AG20443 (cell line): ENCODE measurements at regions not wholly inside any gene's neighbourhood (a gene's known extent, or its start where the extent isn't known, plus 50 kb on each side); places are given as distances from the start of the nearest gene placed in this dataset.
"Not testable (repeated sequence)": the region's sequence is repeated elsewhere in the genome, so short reads cannot be mapped to it uniquely, and the experiment has no call there.

Source experiments
- DNase-seq: peaks from one replicate; pipeline ENCODE4 v3.0.0; 2012; ENCODE audit warnings: low spot score, mixed read lengths

DNA sequence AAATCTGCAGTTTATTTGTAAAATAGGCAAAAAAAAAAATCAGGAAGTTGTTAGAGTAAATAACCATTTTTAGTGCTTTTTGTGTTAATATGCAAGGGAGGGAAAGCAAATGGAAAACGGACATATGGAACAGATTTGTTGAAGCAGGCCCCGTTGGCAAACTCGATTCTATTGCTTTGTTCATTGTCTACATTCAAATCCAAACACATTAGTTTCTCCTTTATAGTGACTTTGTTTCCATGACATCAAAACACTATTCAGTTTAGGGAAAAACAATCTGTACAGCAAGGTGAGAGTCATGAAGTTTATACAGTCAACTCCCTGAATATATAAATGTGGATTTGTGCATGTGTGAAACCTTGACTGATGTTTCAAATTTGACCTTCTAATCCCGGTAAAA lies 142.2 kb downstream of the FAM47A start:
- no peak for DNase-seq

DNA sequence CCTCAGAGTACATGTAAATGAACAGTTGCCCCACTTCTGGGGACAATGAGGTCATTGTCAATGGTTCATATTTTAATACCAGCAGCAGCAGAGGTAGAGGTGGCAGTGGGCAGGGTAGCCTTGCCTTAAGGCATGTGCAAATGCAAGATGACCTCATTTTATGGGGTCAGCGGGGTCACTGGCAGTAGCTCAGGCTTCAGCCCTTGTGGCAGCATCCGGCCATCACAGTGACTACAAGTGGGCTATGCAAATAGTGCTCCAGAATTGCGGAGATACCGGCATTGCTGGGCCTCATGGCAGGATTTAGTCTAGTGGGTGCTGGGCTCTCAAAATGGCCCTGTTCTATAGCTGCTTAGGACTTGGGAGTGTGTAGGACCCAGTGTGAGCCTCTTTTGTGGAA lies 144.7 kb downstream of the FAM47A start:
- DNase-seq: no peak

DNA sequence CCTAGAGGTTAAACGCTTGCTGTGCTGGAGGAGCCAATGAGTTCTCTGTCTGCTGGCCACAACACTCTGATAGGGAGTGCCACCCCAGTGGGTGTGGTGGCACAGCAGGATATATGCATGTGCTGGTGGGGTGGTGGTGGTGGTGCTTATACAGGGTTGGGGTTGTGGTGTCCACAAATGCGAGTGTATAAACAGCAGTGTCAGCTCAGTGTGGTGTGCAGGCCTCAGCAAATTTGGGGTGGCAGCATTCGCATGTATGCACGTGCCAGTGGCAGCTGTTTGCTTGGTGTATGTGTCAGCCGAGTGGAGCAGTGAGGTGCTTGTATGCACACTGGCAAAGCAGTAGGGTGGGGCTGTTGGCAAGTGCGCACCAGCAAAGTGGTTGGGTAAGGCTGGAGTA lies 157.4 kb downstream of the FAM47A start:
- DNase-seq: no peak

DNA sequence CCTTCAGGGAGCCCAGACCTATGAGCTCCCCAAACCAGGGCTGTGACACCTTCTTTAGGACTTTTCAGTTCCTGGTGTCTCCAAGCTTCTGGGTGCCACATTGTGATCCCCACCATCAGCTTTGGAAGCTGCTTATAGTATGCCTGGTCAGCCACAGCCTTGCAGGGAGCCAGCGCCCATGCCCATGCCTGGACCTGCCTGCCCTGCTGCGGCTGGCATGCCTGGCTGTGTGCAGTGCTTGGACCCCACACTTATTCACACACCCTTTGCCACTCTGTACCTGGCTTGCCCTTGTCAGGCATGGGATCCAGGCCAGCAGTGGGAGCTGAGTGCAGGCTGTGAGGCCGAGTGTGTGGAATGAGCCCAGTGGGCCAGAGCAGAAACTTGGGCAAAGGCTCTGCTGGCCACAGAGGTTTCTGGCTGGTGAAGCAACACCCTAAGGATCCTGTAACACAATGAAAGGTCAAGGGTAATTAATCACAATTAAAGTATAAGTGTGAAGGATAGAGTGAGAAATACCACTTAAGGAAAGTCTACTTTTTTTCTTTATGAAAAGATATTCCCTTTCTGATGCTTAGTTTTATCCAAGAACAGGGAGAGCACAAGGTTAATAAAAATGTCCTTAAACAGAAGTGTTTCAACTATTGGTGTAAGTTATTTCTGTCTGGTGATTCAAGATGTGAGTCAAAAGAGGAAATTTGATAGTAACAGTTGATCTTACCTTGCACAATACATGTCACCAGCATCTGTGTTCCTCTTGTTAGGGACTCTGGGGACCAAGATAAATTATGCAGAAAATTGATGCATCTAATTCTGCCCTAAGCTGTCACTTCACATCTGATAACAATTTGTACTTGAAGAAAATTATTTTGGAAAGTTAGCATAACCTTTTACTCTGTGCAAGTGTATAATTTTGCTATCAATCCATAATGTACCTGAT lies 161.8 kb downstream of the FAM47A start:
- no peak for DNase-seq

DNA sequence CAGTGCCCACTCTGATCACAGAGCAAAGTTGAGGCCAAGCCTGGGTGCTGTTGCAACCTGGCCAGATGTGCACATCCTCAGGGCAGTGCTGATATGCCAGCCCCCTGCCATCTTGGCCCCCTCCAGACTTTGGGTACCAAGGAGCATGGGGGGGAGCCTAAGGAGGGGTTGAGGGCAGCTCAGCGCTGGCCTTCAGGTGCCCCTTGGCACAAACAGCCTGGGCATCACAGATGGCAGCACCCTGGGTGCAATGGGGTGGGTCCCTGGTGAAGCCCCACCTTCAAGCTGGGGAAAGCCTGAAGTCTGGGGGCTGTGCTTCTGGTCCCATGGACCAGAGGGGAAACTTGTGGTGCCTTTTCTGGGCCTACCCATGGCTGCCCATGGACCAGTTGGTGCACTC lies 163.0 kb downstream of the FAM47A start:
- no peak for DNase-seq

DNA sequence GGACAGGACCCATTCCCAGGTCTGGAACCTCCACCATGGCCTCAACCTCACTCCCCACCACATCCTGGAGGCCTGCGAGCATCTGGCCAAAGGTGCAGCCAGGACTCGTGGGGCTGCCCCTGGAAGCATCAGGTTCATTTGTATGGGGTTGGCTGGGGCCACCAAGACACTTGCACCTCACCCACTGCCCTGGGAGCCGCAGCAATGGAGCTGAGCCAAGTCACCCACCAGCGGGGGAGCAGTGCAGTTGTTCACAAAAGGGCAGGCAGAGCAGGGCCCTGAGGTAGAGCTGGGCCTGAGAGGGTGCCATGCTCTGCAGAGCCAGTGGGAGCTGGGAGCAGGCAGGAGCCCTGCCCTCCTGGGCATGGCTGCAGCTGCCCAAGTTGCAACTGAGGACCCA lies 163.5 kb downstream of the FAM47A start:
- no peak for DNase-seq

DNA sequence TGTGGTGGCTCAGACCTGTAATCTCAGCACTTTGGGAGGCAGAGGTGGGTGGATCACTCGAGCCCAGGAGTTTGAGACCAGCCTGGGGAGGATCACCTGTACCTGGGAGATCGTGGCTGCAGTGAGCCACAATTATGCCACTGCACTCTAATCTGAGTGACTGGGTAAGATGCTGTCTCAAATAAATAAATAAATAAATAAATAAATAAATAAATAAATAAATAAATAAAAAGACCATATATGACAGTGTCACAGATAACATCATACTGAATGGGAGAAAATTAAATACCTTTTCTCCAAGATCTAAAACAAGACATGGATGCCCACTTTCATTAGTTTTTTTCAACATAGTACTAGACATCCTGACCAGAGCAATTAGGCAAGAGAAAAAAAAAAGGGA lies 182.8 kb downstream of the FAM47A start:
- no peak for DNase-seq

DNA sequence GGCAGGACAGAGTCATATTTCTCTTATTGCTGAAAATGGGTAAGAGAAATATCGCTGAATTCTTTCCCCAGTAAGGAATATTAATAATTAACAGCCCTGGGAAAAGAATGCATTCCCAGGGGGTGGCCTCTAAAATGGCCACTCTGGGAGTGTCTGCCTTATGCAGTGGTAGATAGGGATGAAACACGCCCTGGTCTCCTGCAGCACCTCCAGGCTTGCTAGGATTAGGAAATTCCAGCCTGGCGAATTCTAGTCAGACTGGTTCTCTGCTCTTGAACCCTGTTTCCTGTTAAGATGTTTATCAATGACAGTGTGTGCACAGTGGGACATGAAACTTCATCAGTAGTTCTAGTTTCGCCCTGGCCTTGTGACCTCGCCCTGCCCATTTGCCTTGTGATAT lies 205.9 kb downstream of the FAM47A start:
- not testable (repeated sequence) for DNase-seq

DNA sequence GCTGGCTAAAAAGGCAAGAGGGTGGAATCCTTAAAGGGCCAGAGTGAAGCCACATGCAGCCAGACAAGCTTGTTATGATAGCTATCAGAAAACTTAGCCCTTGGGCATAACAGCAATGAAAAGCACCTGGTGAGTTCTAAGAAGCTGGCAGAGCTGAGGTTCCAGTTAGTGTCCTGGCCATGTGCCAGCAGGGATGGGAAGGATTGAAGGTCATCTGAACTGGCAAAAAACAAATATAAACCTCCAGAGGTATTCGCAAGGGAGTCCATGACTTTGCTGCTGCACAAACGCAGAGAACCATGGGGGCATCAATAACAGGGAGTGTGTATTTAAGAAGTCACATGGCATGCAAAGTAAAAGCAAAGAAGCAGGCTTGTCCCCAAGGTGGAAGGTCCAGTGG lies 208.9 kb downstream of the FAM47A start:
- DNase-seq: no peak

DNA sequence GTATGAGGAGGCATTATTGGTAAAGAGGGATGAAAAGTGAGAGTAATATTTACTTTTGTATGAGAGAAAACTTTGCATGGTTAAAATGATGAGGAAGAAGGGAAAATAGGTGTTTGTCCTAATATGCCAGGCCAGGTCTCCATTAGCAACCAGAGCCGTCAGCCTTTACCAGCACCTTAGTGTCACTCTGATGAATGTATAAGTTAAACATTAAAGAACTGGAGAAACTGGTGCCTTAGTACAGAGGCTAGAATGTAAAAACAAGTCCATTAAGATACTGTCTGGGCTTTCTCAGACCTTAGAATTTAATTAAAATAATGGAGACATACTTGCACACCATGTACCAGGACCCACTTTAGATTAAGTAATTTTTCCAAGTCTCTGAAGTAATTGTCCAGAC lies 222.3 kb downstream of the FAM47A start:
- DNase-seq: no peak

DNA sequence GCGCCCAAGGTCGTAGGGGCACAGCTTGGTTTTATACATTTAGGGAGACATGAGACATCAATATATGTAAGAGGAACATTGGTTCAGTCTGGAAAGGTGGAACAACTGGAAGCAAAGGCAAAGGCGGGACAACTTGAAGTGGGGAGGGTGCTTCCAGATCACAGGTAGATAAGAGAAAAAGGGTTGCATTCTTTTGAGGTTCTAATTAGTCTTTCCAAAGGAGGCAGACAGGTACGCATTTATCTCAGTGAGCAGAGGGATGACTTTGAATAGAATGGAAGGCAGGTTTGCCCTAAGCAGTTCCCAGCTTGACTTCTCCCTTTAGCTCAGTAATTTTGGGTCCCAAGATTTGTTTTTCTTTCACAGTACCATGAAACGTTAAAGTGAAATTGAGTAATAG lies 223.2 kb downstream of the FAM47A start:
- DNase-seq: no peak

DNA sequence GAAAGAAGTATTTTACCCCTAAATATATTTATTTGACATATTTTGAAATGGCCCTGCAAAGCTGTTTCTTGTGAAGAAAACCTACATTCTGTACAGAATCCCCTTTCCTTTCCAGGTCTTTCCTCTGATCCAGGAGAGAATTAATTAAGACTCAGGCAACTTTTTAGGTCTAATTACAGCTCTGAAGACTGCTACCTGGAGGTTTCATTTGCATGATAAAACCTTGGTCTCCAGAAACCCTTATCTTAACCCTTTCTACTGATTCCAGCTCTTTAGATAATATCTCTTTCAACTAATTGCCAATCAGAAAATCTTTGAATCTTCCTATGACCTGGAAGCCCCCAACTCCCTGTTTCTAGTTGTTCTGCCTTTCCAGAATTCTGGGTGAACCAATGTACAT lies 224.0 kb downstream of the FAM47A start:
- no peak for DNase-seq

DNA sequence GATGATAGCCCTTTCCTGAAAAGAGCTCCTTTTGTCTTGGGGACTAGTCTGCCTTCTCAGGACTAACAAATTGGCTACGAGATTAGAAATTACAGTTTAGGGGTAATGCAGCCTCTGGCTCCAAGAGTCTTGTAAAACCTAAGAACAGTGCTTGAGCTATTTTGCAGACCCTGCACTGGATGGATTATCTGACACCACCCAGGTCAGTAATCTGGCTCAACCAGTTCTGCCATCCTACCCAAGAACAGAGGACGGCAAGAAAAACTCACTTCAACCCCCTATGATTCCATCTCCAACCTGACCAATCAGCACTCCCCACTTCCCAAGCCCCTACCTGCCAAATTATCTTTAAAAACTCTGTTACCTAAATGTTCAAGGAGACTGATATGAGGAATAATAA lies 225.1 kb downstream of the FAM47A start:
- DNase-seq: no peak

DNA sequence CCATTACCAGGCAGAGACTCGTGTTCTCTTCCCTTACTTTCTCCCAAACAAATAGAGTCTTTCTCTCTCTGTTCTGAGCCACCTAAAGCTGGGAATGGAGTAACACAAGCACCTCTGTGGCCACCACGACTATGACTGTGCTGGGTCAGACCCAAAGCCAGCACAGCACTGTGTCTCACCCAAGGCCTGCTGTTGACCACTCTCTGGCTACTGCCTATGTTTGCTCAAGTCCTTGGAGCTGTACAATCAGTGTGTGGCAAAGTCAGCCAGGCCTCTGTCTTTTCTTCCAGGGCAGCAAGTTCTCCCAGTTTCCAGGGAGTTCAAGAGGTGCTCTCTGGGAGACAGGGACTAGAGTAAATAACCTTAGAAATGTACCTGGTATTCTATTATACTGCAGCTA lies 239.4 kb downstream of the FAM47A start:
- DNase-seq: no peak

DNA sequence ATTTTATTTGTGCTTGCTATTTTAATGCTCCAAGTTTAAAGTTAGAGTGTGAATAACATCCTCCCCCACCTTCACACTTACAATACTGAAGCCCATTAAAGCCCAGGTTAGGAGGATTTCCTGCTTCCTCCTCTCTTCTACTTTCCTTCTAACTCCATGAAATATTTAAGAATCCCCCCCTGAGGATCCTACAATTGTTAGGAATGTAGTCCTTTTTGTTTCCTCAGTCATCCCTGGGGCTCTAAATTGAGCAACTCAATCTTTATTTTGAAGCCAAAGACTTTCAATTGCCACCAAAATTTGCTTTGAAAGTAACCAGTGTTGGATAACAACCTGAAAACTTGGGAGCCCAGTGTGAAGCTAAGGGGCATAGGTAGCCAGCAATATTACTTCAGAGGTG lies 276.9 kb downstream of the FAM47A start:
- no peak for DNase-seq

DNA sequence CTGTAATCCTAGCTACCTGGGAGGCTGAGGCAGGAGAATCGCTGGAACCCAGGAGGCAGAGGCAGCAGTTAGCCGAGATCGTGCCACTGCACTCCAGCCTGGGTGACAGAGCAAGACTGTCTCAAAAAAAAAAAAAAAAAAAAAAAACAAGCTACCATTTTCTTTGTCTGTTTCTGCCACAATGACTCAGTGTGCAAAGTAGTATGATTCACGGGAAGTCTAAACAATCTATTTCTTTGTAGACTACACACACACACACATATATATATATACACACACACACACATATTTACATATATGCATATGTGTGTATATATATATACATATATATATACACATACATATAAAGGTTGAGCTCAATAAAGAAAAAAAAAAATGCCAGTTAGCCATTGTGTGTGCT lies 280.0 kb downstream of the FAM47A start:
- not testable (repeated sequence) for DNase-seq

DNA sequence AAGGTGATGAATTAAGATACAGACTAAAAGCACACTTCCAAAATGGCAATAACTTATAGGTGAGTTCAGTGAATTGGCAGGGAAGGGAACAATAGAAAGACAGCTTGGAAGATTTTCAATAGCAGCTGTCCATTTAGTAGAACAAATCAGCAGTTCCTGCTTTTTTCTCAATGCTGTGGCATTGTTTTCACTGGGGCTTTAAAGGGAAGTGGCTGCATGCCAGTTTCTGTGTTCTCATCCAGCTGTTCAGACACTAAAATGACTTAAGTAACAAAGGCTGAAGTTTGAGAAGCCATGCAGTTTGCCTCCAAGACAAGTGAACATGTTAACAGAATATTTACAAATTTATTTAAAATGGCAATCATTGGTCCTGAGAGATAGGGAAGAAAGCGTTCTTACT lies 291.9 kb downstream of the FAM47A start:
- DNase-seq: no peak

DNA sequence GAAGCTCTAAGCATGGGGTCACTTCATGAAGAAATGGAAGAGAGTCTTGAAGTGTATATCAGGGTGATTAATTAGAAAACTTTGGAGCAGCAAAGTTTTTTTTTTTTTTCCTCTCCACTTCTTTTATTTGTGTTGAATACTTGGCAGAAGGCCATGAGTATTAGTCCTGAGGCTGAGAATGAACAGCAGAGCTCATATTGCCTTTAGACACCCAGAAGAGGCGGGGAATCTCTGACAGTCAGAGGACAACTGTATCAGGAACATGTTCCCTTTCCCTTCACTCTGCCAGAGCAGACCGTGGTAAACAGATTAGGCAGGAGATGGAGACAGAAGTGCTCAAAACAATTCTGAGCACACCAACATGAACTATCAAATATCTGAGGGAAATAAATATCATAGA lies 300.9 kb downstream of the FAM47A start:
- DNase-seq: no peak

DNA sequence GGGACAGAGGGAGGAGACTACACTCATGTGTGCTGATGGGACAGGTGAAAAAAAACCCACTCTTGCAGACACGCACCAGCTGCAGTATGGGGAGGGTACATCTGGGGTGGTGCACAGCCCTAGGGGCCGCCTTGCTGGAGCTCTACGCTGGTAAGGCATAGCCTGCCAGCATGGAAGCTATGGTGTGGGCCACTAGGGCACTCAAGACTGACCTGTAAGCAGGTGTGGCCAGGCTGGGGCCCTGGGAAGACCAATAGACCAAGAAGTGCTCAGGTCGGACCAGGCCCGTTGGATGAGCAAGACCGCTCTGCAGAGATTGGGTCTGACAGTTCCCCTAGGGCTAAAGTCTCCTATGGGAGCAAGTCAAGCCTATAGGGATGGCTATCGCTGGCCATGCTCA lies 314.8 kb downstream of the FAM47A start:
- DNase-seq: no peak

DNA sequence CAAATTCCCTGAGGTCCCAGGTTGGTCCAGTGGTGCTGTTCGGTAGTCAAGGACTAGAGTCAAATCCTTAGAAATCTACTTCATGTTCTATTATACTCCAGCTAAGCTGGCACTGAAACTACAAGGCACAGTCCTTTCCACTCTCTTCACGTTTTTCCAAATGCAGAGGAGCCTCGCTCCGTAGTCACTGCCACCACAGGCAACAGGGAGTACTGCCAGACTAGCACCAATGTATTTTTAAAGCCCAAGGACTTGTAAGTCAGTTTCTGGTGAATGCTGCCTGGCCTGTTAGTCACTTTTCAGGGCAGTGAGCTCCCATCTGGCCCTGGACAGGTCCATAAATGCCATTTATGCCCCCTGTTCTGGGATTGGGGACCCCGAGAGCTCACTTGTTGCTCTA lies 323.5 kb downstream of the FAM47A start:
- DNase-seq: no peak

DNA sequence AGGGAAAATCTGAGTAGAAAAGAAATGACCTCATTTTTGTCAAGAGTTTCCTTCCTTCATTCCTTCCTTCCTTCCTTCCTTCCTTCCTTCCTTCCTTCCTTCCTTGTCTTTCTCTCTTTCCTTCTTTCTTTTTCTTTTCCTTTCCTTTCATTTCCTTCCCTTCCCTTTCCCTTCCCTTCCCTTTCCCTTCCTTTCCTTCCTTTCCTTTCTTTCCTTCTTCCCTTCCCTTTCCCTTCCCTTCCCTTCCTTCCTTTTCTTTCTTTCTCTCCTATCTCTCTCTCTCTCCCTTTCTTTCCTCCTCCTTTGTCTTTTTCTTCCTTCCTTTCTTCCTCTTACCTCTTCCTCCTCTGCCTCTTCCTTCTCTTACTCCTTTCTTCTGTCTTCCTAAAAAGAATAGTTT lies 347.6 kb downstream of the FAM47A start:
- no peak for DNase-seq

DNA sequence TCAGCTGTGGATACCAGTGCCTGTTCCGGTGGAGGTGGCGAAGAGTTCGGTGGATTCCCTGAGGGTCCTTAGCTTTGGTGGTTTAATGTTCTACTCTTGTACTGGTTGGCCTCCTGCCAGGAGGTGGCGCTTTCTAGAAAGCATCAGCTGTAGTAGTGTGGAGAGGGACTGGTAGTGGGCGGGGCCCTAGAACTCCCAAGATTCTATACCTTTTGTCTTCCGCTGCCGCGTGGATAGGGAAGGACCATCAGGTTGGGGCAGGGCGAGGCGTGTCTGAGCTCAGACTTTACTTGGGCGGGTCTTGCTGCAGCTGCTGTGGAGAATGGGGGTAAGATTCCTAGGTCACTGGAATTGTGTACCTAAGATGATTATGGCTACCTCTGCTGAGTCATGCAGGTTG lies 390.3 kb downstream of the FAM47A start:
- no peak for DNase-seq

DNA sequence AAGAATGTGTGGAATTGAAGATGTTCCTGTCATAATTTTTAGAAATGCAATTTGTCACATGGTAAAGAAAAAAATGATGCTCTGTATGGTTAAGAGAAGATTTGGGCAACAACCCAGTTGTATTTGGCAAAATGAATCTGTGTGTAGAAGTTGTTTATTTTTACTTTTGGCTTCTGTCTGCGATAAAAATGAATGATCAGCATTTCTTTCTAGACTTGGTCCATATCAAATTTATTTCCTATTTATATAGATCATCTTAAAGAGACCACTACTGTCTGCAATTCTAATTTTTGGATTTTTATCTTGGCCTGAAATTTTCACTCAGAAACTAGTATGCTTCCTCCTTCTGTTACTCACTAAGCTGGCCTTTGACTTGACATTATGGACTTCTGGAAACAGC lies 396.9 kb downstream of the FAM47A start:
- no peak for DNase-seq
